PC-9 (cell line): ENCODE measurements at regions not wholly inside any gene's neighbourhood (a gene's known extent, or its start where the extent isn't known, plus 50 kb on each side); places are given as distances from the start of the nearest gene placed in this dataset.

ENCODE experiments used
- CTCF ChIP-seq: fragments of 200-600 bp; sonication (generic); conservative IDR thresholded peaks from 2 replicates; pipeline ENCODE4 v1.6.1; 2017; ENCODE audit warnings: mixed run types, antibody characterized with exemption, mild to moderate bottlenecking, moderate library complexity
- EZH2 ChIP-seq: fragments of 200-600 bp; sonication (generic); IDR thresholded peaks from 2 replicates; pipeline ENCODE4 v1.8.0; 2017; ENCODE audit warnings: antibody characterized with exemption, low read depth

- TF ChIP-seq CTCF (no peak), EZH2 (no peak)
These were observed 192.9 kb upstream of the NECTIN3 start for GRCh38 chr3:110878692-110879091.
